Subcutaneous abdominal adipose tissue (tissue), 5 donors: ENCODE measurements at regions not wholly inside any gene's neighbourhood (a gene's known extent, or its start where the extent isn't known, plus 50 kb on each side); places are given as distances from the start of the nearest gene placed in this dataset.

Experiments used
- H3K27ac ChIP-seq: one replicate; pipeline ENCODE4 v1.7.0; 2013; ENCODE audit warnings: low read depth, mild to moderate bottlenecking, inconsistent platforms, low read length, moderate library complexity
- H3K27me3 ChIP-seq, 5 donors: one replicate each; pipeline ENCODE4 v1.7.0; 2013; ENCODE audit warnings: low read length in 5 of 5, inconsistent platforms in 1 of 5; ENCODE audit not compliant: control insufficient read depth in 5 of 5, insufficient read depth in 4 of 5
- H3K36me3 ChIP-seq, 5 donors: one replicate each; pipeline ENCODE4 v1.7.0; 2013; ENCODE audit warnings: low read length in 5 of 5; ENCODE audit not compliant: control insufficient read depth in 5 of 5, insufficient read depth in 5 of 5
- H3K4me1 ChIP-seq, 5 donors: one replicate each; pipeline ENCODE4 v1.7.0; 2013; ENCODE audit warnings: low read length in 5 of 5, mild to moderate bottlenecking in 3 of 5, moderate library complexity in 1 of 5; ENCODE audit not compliant: control insufficient read depth in 5 of 5, insufficient read depth in 5 of 5
- H3K4me3 ChIP-seq, 5 donors: one replicate each; pipeline ENCODE4 v1.7.0; 2013; ENCODE audit warnings: low read length in 5 of 5, low read depth in 1 of 5
- H3K9ac ChIP-seq, 5 donors: one replicate each; pipeline ENCODE4 v1.7.0; 2013; ENCODE audit warnings: low read length in 5 of 5, mild to moderate bottlenecking in 4 of 5, moderate library complexity in 3 of 5
- H3K9me3 ChIP-seq, 5 donors: one replicate each; pipeline ENCODE4 v1.7.0; 2013; ENCODE audit warnings: low read length in 5 of 5; ENCODE audit not compliant: control insufficient read depth in 5 of 5
- donor health status: healthy.
- donor health status: healthy.
- donor health status: healthy.
- donor health status: healthy.
- donor health status: healthy.

GRCh38 chr1:228835456-228835855 is 100.2 kb downstream of the RHOU start:
- H3K4me1 ChIP-seq: peaks cover 4 to 18% (median 14%) of the 10 kb centered on the region in 5 donors
- no peak overlapping the region for H3K27ac ChIP-seq
- no peaks in the 10 kb centered on the region for H3K36me3 ChIP-seq
- H3K9ac ChIP-seq: no peak overlapping the region
- H3K4me3 ChIP-seq: no peak overlapping the region
- H3K27me3 ChIP-seq: peaks cover 0 to 6% (median 5%) of the 10 kb centered on the region in 5 donors
- no peaks in the 10 kb centered on the region for H3K9me3 ChIP-seq

DNA sequence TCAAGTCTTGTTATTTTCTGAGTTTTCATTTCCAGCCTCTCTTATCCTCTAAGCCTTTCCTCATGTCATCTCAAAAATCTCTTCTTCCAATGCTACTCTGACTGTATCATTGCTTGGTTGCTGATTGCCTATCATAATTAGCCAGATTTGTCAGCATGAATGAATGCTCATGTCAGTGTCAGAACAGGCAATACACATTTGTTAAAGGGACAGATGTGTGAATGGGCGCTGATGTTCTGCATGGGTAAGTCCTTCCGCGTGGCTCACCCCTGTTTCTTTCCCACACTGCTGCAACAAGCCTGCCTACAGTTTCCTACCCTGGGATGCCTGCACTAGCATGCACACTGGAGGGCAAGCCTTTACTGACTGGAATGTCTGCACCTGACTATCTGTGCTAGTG is 100.6 kb downstream of the RHOU start:
- H3K27ac ChIP-seq: no peak overlapping the region
- no peaks in the 10 kb centered on the region for H3K9me3 ChIP-seq
- no peaks in the 10 kb centered on the region for H3K36me3 ChIP-seq
- no peak overlapping the region for H3K4me3 ChIP-seq
- no peak overlapping the region for H3K9ac ChIP-seq
- peaks cover 4 to 16% (median 14%) of the 10 kb centered on the region in 5 donors for H3K4me1 ChIP-seq
- peaks cover 0 to 6% (median 5%) of the 10 kb centered on the region in 5 donors for H3K27me3 ChIP-seq

DNA sequence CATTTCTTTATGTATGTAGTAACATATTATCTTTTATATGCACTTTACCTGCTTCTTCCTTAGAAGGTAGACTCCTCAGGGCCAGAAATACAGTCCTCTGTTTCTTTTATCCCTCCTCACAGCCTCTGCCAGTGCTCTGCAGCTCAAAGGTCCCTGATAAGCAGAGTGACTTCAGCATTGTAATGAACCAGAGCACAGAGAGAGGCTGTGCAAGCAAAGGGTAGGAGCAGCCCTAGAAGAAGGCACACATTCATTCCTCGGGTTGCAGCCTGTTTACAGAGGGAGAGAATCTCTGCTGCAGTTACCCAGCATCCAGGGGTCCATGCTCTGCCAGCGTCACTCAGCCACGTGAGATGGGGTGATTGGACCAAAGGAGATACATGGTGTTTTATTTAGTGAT is 101.1 kb downstream of the RHOU start:
- H3K9ac ChIP-seq: no peak overlapping the region
- peaks cover 4 to 15% (median 14%) of the 10 kb centered on the region in 5 donors for H3K4me1 ChIP-seq

DNA sequence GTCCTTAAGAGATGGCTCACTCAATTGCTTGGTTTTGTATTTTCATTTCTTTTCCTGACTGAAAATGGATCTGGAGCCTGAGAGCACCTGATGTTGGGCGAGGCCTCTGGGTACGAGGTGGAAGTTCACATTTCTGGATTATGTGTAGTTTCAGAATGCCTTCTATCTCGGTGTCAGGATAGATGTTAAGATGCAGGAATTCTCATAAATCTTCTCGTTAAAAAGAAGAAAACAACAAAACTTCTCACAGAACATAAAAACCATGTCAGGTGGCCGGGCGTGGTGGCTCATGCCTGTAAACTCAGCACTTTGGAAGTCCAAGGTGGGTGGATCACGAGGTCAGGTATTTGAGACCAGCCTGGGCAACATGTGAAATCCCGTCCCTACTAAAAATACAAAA is 101.8 kb downstream of the RHOU start:
- Histone ChIP-seq H3K4me3 (no peak overlapping the region), H3K27ac (no peak overlapping the region), H3K9me3 (no peaks in the 10 kb centered on the region), H3K27me3 (peaks cover 0 to 6% (median 5%) of the 10 kb centered on the region in 5 donors), H3K36me3 (no peaks in the 10 kb centered on the region), H3K4me1 (peaks cover 4 to 15% (median 14%) of the 10 kb centered on the region in 5 donors), H3K9ac (no peak overlapping the region)

More for the DNA sequence above, 101.1 kb downstream of the RHOU start:
- H3K27me3 ChIP-seq: peaks cover 0 to 6% (median 5%) of the 10 kb centered on the region in 5 donors
- H3K9me3 ChIP-seq: no peaks in the 10 kb centered on the region
- no peaks in the 10 kb centered on the region for H3K36me3 ChIP-seq
- no peak overlapping the region for H3K4me3 ChIP-seq
- H3K27ac ChIP-seq: no peak overlapping the region

DNA sequence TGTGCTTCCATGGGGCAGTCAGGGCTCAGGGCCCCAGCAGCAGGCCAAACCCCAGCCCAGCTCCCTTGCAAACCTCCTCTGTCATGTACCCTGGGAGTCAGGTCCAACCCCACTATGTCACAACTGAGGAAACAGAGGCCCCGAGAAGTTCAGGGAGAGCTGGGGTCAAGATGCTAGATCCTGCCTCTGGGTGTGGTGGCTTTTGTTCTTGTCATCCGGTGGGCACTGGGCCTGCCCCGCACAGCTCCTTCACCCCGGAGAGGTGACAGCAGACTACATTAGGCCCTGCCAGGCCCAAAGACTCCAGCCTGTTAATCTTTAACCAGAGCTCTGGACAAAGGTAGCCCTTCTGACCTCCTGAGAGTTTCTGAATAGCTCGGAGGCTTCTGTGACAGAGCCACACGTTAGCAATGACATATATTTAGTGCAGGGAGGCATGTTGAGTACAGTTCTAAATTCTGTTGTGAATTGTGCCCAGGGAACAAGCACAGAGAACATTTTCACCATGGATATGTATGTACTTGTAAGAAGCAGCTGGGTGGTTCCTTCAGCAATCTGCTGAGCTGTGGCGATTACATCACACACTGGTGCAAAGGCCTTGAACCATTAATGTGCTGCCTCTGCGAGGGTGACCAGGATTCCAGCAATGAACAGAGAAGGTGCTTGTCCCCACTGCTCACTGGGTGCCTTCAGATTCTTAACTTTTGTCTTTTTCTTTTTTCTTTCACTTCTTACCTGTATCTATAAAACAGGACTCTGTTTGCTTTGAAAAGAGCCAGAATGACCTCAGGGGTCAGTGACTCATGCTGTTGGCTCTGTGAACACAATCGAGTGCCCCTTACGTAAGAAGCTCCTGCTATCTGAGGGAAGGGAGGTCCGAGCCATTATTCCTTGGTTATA is 102.8 kb downstream of the RHOU start:
- Histone ChIP-seq H3K27ac (peak overlapping the region; percentile 45), H3K9me3 (peaks cover 4 to 5% (median 4%) of the 10 kb centered on the region in 5 donors), H3K4me3 (no peak overlapping the region), H3K36me3 (no peaks in the 10 kb centered on the region), H3K4me1 (peaks cover 4 to 15% (median 14%) of the 10 kb centered on the region in 5 donors), H3K9ac (peak overlapping the region in 1 of 5 donors; percentile 31), H3K27me3 (peaks cover 0 to 6% (median 5%) of the 10 kb centered on the region in 5 donors)

DNA sequence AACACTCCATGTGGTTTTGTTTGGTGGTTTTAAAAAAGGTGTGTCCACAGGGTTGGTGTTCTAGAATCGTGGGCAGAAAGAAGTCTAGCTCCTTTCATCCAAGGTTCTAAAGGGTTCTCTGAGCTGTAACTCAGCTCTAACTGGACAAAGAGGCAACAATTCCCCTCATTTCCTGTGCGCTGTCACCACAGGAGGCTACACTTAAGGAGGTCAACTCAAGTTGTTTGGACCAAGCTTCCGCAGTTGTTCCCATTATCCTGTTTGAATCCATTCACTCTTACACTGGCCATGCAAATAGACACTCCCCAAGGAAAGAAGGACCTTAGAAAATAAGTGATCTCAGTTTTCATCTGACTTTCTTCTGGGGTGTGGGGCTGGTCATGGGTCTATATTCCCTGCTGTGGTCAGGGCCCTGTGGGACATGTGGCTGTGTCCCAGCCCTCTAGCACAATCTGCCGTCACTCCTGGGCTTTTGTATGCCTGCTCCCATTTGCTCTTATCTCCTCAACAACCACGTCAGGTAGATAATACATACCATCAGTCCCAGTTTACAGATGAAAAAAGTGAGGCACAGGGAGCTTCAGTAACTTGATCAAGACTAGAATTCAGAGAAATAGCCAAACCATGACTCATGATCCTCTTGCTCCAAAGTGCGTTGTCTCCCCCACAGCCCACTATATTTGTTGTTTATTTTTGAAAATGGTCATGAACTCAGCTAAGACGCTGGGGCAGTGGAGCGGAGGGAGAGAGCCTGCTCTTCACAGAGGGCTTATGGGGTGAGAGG is 103.6 kb downstream of the RHOU start:
- Histone ChIP-seq H3K27ac (no peak overlapping the region), H3K4me1 (peaks cover 4 to 15% (median 14%) of the 10 kb centered on the region in 5 donors), H3K36me3 (no peaks in the 10 kb centered on the region), H3K4me3 (no peak overlapping the region), H3K9me3 (peaks cover 4 to 5% (median 4%) of the 10 kb centered on the region in 5 donors), H3K9ac (no peak overlapping the region), H3K27me3 (peaks cover 0 to 1% (median 0%) of the 10 kb centered on the region in 5 donors)

DNA sequence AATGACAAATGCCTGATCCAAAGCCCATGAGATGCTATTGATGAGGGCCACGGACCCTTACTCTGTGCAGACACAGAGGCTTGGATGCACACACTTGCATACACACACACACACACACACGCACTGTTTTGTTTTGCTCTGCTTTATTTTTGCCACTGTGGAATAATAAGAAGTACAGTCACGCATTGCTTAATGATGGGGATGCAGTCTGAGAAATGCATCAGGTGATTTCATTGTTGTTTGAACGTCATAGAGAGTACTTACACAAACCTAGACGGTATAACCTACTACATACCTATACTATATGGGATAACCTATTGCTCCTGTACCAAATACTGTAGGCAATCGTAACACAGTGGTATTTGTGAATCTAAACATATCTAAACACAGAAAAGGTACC is 104.4 kb downstream of the RHOU start:
- Histone ChIP-seq H3K9ac (no peak overlapping the region), H3K9me3 (peaks cover 4 to 5% (median 4%) of the 10 kb centered on the region in 5 donors), H3K4me3 (no peak overlapping the region), H3K36me3 (no peaks in the 10 kb centered on the region), H3K27me3 (no peaks in the 10 kb centered on the region), H3K4me1 (peaks cover 4 to 15% (median 14%) of the 10 kb centered on the region in 5 donors), H3K27ac (no peak overlapping the region)

DNA sequence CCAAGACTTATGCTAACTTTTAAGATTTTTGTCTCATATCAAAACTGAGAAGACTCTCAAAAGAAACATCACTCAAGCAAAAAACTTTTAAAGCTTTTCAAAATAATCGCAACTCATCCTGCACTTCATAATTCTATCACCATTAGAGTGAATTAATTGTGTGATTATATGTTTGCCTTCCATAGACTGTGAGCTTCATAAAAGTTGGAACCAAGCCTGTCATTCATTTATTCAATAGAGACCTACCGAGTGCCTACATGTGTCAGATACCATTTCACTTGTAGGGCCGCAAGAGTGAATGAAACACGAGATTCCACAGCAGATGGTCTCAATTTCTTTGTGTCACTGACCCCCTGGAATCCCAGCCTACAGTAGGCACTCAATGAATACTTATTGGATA is 106.4 kb downstream of the RHOU start:
- H3K27me3 ChIP-seq: no peaks in the 10 kb centered on the region
- H3K4me3 ChIP-seq: no peak overlapping the region
- H3K4me1 ChIP-seq: peaks cover 4 to 15% (median 14%) of the 10 kb centered on the region in 5 donors
- peaks cover 4 to 5% (median 4%) of the 10 kb centered on the region in 5 donors for H3K9me3 ChIP-seq
- H3K27ac ChIP-seq: no peak overlapping the region
- no peaks in the 10 kb centered on the region for H3K36me3 ChIP-seq
- no peak overlapping the region for H3K9ac ChIP-seq

GRCh38 chr1:228842094-228842775 is 107.0 kb downstream of the RHOU start:
- Histone ChIP-seq H3K4me1 (peaks cover 4 to 15% (median 14%) of the 10 kb centered on the region in 5 donors), H3K4me3 (no peak overlapping the region), H3K9me3 (peaks cover 4 to 5% (median 4%) of the 10 kb centered on the region in 5 donors), H3K27me3 (no peaks in the 10 kb centered on the region), H3K36me3 (no peaks in the 10 kb centered on the region), H3K9ac (no peak overlapping the region), H3K27ac (no peak overlapping the region)
